ENCODE measurements at regions not wholly inside any gene's neighbourhood (a gene's known extent, or its start where the extent isn't known, plus 50 kb on each side); places are given as distances from the start of the nearest gene placed in this dataset.

DNA sequence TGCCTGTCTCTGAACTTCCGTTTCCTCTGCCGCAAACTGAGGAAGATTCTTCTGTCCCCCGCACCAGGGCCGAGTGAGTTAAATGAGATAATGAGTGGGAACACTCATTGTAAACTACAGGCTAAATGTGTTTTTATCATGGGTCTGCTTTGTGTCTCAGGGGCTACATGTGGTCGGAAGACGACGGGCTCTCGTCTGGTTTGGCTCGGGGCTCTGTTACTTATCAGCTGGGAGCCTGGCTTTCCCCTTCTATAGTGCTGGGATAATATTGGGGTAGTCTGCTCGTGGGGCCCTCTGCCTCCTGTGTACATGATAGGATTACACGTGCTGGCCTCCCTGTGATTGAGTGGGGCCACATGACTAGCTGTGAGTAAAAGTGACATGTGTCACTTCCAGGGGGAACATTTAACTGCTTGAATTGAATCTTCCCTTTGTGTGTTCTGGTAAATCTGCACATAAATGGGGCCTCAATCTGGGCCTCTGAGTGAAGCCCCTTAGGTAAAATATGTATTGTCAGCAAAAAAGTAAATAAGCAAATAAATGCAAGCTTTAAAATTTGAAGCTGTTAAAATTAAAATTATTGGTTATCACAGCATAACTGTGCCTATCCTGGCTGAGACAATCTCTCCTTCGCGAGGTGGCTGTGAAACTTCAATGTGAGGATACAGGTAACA lies 86.9 kb upstream of the SH3PXD2B start:
- ChIA-PET POLR2A (interaction anchor here (0.6 kb wide), 1 partner anchor 106 kb away, joined by 10 read pairs; no protein-coding TSS in a partner anchor), CTCF (no interaction called here)
- intact Hi-C loops (cut with micrococcal nuclease; ENCODE audit: unreplicated experiment) (no loop called here), in situ Hi-C loops (cut with HindIII; ENCODE audit: low pct_unique_long_range_greater_than_20kb, low sequenced_read_pairs) (no loop called here)
- H3K9me3 ChIP-seq (ENCODE audit: control insufficient read depth, insufficient read depth, low read depth, low read length), result no peaks in the 10 kb centered on the region
- ATAC-seq (no peak), DNase-seq (ENCODE audit: low read depth, low spot score) (no peak)
- BruUV-seq (replicated peaks), result no TSS peak
- no peak overlapping the region for H3K27ac ChIP-seq (ENCODE audit: low read length)
- H3K27me3 ChIP-seq (ENCODE audit: control insufficient read depth, insufficient read depth, low read length), result no peaks in the 10 kb centered on the region
- no peaks in the 10 kb centered on the region for H3K4me1 ChIP-seq (ENCODE audit: control insufficient read depth, insufficient read depth, low read length)
- no peak overlapping the region for H3K4me3 ChIP-seq (ENCODE audit: low read depth in 2 of 2, low read length in 2 of 2)
- H3K36me3 ChIP-seq (ENCODE audit: control insufficient read depth, insufficient read depth, low read length), result no peaks in the 10 kb centered on the region
- TF ChIP-seq, protein P1, sequence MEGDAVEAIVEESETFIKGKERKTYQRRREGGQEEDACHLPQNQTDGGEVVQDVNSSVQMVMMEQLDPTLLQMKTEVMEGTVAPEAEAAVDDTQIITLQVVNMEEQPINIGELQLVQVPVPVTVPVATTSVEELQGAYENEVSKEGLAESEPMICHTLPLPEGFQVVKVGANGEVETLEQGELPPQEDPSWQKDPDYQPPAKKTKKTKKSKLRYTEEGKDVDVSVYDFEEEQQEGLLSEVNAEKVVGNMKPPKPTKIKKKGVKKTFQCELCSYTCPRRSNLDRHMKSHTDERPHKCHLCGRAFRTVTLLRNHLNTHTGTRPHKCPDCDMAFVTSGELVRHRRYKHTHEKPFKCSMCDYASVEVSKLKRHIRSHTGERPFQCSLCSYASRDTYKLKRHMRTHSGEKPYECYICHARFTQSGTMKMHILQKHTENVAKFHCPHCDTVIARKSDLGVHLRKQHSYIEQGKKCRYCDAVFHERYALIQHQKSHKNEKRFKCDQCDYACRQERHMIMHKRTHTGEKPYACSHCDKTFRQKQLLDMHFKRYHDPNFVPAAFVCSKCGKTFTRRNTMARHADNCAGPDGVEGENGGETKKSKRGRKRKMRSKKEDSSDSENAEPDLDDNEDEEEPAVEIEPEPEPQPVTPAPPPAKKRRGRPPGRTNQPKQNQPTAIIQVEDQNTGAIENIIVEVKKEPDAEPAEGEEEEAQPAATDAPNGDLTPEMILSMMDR (IDR thresholded peaks at IDR 0.05), result no peak
- TF ChIP-seq POLR2AphosphoS5 (IDR thresholded peaks at IDR 0.05; ENCODE audit: low read depth, low read length), result no peak
- TF ChIP-seq, protein P2, sequence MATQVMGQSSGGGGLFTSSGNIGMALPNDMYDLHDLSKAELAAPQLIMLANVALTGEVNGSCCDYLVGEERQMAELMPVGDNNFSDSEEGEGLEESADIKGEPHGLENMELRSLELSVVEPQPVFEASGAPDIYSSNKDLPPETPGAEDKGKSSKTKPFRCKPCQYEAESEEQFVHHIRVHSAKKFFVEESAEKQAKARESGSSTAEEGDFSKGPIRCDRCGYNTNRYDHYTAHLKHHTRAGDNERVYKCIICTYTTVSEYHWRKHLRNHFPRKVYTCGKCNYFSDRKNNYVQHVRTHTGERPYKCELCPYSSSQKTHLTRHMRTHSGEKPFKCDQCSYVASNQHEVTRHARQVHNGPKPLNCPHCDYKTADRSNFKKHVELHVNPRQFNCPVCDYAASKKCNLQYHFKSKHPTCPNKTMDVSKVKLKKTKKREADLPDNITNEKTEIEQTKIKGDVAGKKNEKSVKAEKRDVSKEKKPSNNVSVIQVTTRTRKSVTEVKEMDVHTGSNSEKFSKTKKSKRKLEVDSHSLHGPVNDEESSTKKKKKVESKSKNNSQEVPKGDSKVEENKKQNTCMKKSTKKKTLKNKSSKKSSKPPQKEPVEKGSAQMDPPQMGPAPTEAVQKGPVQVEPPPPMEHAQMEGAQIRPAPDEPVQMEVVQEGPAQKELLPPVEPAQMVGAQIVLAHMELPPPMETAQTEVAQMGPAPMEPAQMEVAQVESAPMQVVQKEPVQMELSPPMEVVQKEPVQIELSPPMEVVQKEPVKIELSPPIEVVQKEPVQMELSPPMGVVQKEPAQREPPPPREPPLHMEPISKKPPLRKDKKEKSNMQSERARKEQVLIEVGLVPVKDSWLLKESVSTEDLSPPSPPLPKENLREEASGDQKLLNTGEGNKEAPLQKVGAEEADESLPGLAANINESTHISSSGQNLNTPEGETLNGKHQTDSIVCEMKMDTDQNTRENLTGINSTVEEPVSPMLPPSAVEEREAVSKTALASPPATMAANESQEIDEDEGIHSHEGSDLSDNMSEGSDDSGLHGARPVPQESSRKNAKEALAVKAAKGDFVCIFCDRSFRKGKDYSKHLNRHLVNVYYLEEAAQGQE (IDR thresholded peaks at IDR 0.05; ENCODE audit: insufficient read depth in 1 of 2, low read depth in 2 of 2, low read length in 1 of 2), result no peak
- TF ChIP-seq TCF7L2 (IDR thresholded peaks at IDR 0.05; ENCODE audit: low read depth, low read length), result no peak
- TF ChIP-seq SIN3A (IDR thresholded peaks at IDR 0.05; ENCODE audit: borderline replicate concordance, insufficient read depth, low read depth, low read length), result no peak

DNA sequence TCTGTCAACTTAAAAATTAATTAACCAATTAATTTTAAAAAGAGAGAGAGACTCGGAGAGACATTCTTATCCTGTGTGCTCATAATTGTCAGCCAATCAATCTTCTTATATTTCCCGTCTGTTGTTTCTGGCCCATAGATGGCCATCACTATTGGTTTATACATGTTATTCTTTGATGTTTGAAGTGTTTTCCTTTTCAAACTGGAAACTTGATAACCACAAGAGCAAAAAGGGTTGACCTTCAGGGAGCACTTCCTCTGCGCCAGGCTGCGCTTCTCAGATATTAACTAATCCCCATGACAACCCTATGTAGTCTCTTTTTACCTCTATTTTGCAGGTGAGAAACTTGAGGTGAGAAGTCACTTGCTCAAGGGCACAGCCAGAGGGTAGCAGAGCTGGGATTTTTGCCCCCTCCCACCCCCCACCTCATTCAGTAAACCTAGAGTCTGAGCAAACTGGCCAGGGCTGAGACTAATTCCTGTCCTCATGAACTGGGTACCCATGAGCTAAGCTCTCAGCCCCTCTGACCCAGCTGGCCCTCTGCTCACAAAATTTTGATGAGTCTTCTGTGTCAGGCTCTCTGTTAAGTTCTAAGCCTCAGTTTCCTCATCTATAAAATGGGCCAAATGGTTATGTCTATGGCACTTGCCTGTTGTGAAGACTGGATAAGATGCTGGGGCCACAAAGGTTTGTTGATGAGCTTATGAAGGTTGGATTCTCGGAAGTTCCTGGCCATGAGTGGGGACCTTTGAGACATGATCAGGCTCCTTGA lies 86.0 kb upstream of the SH3PXD2B start:
- ChIA-PET POLR2A (no interaction called here), CTCF (no interaction called here)
- H3K27me3 ChIP-seq (ENCODE audit: control insufficient read depth, insufficient read depth, low read length), result no peaks in the 10 kb centered on the region
- no peak overlapping the region for H3K4me3 ChIP-seq (ENCODE audit: low read depth in 2 of 2, low read length in 2 of 2)
- H3K36me3 ChIP-seq (ENCODE audit: control insufficient read depth, insufficient read depth, low read length), result no peaks in the 10 kb centered on the region
- no peaks in the 10 kb centered on the region for H3K4me1 ChIP-seq (ENCODE audit: control insufficient read depth, insufficient read depth, low read length)
- intact Hi-C loops (cut with micrococcal nuclease; ENCODE audit: unreplicated experiment) (no loop called here), in situ Hi-C loops (cut with HindIII; ENCODE audit: low pct_unique_long_range_greater_than_20kb, low sequenced_read_pairs) (no loop called here)
- DNase-seq (ENCODE audit: low read depth, low spot score) (no peak), ATAC-seq (no peak)
- no TSS peak for BruUV-seq (replicated peaks)
- TF ChIP-seq, protein P1 (IDR thresholded peaks at IDR 0.05), result no peak
- TF ChIP-seq POLR2AphosphoS5 (IDR thresholded peaks at IDR 0.05; ENCODE audit: low read depth, low read length), result no peak
- no peak for TF ChIP-seq SIN3A (IDR thresholded peaks at IDR 0.05; ENCODE audit: borderline replicate concordance, insufficient read depth, low read depth, low read length)
- no peak for TF ChIP-seq TCF7L2 (IDR thresholded peaks at IDR 0.05; ENCODE audit: low read depth, low read length)
- no peaks in the 10 kb centered on the region for H3K9me3 ChIP-seq (ENCODE audit: control insufficient read depth, insufficient read depth, low read depth, low read length)
- no peak overlapping the region for H3K27ac ChIP-seq (ENCODE audit: low read length)

Measured in Panc1 (cell line).